ENCODE measurements at regions not wholly inside any gene's neighbourhood (a gene's known extent, or its start where the extent isn't known, plus 50 kb on each side); places are given as distances from the start of the nearest gene placed in this dataset.

DNA sequence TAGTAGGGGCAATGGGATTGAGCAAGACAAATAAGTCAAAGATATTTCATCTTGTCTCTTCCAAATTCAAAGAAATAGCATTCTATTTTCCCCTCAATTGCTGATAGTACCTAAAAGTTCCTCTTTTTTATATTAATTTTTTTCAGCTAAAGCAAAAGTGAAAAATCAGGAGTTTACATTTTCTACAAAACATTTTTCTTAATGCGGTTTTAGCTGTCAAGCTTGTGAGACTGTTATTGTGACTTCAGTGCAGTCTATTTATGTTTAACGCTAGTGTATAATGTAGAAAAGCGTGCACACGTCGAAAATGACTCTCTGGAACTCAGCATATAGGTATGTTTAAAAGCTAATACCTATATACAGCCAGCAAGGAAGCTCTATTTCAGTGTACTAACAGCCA, 119.8 kb downstream of the BTBD3 start:
- TF ChIP-seq, protein P1, sequence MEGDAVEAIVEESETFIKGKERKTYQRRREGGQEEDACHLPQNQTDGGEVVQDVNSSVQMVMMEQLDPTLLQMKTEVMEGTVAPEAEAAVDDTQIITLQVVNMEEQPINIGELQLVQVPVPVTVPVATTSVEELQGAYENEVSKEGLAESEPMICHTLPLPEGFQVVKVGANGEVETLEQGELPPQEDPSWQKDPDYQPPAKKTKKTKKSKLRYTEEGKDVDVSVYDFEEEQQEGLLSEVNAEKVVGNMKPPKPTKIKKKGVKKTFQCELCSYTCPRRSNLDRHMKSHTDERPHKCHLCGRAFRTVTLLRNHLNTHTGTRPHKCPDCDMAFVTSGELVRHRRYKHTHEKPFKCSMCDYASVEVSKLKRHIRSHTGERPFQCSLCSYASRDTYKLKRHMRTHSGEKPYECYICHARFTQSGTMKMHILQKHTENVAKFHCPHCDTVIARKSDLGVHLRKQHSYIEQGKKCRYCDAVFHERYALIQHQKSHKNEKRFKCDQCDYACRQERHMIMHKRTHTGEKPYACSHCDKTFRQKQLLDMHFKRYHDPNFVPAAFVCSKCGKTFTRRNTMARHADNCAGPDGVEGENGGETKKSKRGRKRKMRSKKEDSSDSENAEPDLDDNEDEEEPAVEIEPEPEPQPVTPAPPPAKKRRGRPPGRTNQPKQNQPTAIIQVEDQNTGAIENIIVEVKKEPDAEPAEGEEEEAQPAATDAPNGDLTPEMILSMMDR (IDR thresholded peaks at IDR 0.05): no peak
- H3K27ac ChIP-seq: no peak overlapping the region
- no peak overlapping the region for H3K4me3 ChIP-seq
- no peaks in the 10 kb centered on the region for H3K27me3 ChIP-seq
- H3K36me3 ChIP-seq: no peaks in the 10 kb centered on the region
- no peaks in the 10 kb centered on the region for H3K9me3 ChIP-seq
- H3K4me1 ChIP-seq: no peaks in the 10 kb centered on the region
- intact Hi-C loops (cut with DNase I): no loop called here
- ATAC-seq: no peak
- DNase-seq: no peak

DNA sequence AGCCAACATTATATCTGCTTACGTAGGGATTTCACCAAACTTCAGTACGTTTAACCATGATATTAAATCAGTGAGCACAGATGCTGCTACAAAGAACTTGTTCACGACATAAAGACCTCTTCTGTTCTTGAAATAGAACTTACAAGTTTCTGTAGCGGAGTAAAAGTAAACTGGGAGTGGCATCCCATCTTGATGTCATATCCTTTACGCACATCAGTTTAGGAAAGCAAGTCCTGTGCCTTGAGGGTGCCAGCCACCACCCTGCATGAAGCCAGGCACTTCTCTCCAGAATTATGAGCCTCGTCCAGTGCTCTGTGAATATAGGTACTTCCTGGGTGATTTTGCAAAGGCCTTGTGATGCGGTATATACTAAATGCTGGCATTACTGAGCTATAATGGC, 122.6 kb downstream of the BTBD3 start:
- Histone ChIP-seq H3K27me3 (no peaks in the 10 kb centered on the region), H3K27ac (no peak overlapping the region), H3K4me1 (no peaks in the 10 kb centered on the region), H3K4me3 (no peak overlapping the region), H3K36me3 (no peaks in the 10 kb centered on the region), H3K9me3 (no peaks in the 10 kb centered on the region)
- no peak for ATAC-seq
- no peak for DNase-seq
- intact Hi-C loops (cut with DNase I): no loop called here
- TF ChIP-seq, protein P1 (IDR thresholded peaks at IDR 0.05): no peak

DNA sequence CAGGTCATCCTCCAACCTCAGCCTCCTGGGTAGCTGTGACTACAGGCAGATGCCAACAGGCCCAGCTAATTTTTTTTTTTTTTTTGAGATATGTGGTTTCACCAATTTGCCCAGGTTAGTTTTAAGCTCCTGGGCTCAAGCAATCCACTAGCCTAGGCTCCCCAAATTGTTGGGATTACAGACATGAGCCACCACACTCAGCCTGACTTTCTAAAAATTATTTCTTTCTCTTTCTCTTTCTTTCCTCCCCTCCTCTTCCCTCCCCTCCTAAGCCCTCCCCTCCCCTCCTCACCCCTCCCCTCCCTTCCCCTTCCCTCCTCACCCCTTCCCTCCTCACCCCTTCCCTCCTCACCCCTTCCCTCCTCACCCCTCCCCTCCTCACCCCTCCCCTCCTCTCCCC, 127.3 kb downstream of the BTBD3 start:
- Histone ChIP-seq H3K27me3 (no peaks in the 10 kb centered on the region), H3K4me3 (no peak overlapping the region), H3K27ac (no peak overlapping the region), H3K4me1 (no peaks in the 10 kb centered on the region), H3K36me3 (no peaks in the 10 kb centered on the region), H3K9me3 (no peaks in the 10 kb centered on the region)
- TF ChIP-seq, protein P1 (IDR thresholded peaks at IDR 0.05): no peak
- no peak for DNase-seq
- no peak for ATAC-seq
- intact Hi-C loops (cut with DNase I): no loop called here

DNA sequence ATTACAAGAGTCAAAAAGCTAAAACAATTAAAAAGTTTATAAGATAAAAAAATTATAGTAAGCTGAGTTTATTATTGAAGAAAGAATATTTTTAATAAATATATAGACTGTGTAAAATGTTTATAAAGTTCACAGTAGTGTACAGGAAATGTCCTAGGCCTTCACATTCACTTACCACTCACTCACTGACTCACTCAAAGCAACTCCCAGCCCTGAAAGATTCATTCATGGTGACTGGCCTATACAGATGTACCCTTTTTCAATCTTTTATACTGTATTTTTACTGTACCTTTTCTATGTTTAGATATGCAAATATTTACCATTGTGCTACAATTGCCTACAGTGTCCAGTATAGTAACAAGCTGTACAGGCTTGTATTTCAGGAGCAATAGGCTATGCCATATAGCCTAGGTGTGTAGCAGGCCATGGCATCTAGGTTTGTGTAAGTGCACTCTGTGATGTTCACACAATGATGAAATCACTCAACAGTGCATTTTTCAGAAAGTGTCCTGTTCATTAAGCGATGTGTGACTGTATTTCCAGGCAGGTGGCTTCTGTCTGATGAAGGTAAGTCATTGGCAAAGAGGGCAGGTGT, 130.2 kb downstream of the BTBD3 start:
- DNase-seq: no peak
- no peaks in the 10 kb centered on the region for H3K27me3 ChIP-seq
- peaks cover 0 to 4% of the 10 kb centered on the region in 2 donors for H3K4me1 ChIP-seq
- no peaks in the 10 kb centered on the region for H3K9me3 ChIP-seq
- no peak for ATAC-seq
- TF ChIP-seq, protein P1 (IDR thresholded peaks at IDR 0.05): no peak
- H3K36me3 ChIP-seq: no peaks in the 10 kb centered on the region
- intact Hi-C loops (cut with DNase I): no loop called here
- no peak overlapping the region for H3K27ac ChIP-seq
- no peak overlapping the region for H3K4me3 ChIP-seq

DNA sequence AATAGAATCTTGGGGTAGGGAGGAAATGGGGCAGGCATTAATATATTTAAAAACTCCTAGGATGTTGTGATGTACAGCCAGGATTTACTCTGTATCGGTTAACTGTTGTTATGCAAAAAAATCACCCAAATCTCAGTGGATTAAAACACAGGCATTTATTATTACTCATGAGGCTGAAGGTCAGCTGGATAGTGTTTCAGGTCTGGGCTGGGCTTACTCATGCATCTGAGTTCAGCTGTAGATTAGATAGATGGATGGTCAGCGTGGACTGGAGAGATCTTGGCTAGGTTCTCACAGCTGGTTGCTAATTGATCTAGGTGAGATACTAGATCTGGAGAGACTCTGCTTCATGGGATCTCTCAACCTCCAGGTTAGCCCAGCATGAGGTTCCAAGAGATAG, 131.4 kb downstream of the BTBD3 start:
- Histone ChIP-seq H3K4me3 (no peak overlapping the region), H3K27me3 (no peaks in the 10 kb centered on the region), H3K9me3 (no peaks in the 10 kb centered on the region), H3K36me3 (no peaks in the 10 kb centered on the region), H3K27ac (no peak overlapping the region), H3K4me1 (peaks cover 0 to 13% of the 10 kb centered on the region in 2 donors)
- intact Hi-C loops (cut with DNase I): no loop called here
- DNase-seq (no peak), ATAC-seq (no peak)
- TF ChIP-seq, protein P1 (IDR thresholded peaks at IDR 0.05): no peak

All from left lung (tissue), 4 donors.